GM21825 (cell line): ENCODE measurements at regions not wholly inside any gene's neighbourhood (a gene's known extent, or its start where the extent isn't known, plus 50 kb on each side); places are given as distances from the start of the nearest gene placed in this dataset.

ENCODE experiments used
- ATAC-seq: cut with Tn5 transposase; IDR thresholded peaks from one replicate; pipeline ENCODE4 v1.9.1; 2021; ENCODE audit warnings: mild to moderate bottlenecking, moderate library complexity; ENCODE audit not compliant: unreplicated experiment

DNA sequence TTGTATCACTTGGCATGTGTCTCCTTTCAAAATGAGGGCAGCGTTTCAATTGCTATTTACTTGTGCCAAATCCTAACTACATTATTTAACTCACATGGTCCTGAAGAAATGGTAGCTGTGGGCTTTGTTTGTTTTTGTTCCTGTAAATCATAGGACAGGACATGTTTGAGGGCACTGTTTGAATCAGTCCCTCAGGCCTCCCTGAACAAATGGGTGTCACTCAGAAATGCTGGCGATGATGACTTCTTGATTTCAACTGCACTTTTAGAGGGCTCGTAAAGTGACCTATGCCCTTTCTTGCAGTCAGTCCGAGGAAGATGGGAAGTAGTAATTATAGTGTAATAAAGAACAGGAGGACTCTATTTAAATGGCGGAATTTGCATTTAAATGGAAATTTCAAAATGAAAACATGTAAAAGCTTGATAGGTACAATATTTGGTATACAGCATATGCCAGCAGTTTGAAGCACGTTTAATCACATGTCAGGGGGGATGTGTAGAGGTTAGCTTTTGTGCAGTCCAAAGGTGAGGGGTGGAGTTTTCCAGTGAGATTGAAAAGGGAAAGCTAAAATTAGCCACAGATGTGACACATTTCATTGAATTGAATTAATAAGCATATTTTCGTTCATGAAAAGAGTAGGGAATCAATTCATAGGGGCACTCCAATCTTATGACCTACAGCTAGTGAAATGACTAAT lies 1958.7 kb upstream of the IGFBP7 start:
- no peak for ATAC-seq

DNA sequence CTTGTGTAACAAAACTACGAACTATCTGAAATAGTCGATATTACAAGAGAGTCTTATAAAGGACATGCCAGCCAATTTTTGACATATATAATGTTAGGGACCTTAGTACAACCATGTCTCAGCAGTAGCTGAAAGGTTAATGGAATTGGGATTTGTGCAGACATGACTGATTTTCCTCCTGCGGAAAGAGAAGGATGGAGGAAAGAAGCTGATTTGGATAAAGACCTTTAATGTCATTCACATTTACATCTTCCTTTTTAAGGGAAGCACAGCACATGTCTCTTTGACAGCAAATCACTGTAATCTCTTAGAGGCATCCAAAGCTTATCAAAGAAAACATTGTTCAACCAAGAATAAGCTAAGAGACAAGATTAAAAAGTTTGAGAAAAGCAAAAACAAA lies 1976.2 kb upstream of the IGFBP7 start:
- ATAC-seq = no peak

DNA sequence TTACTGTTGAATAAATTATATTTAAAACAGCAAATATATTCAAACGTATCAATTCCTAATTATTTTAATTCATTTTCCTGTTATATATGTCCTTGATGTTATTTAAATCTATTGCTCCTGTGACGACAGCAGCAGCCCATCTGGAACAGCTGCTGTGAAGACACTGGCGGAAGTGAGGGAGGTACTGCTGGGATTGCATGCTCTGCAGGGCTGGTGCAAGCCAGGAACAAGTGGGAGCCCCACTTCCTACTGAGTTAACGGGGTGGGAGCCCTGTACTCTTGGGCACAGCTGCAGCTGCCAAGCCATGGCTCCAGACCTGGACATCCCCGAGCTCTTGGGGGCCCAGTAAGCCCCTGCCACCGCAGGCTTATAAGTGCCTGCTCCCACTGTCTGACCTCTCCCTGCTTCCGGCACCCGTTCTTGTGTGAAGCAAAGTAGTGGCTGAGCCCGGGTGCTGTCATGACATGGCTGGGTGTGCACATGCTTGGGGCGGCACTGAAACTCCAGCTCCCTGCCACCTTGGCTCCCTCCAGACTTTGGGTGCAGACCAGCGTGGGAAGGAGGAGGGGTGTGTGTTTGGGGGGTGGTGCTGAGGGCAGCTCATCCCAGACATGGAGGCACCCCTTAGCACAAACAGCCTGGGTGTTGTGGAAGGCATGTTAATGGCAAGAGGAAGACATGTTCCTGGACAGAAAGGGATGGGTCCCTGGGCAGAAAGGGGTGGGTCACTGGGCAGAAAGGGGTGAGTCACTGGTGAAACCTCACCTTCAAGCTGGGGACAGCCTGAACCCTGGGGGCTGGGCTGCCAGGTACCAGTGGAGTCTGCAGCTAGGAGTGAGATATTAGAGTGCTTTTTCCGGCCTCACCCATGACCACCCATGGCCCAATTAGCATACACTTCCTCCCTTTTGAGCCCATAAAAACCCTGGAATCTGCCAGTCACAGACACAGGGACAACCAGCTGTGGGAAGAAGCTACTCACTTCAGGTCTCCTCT lies 1981.3 kb upstream of the IGFBP7 start:
- ATAC-seq = no peak

DNA sequence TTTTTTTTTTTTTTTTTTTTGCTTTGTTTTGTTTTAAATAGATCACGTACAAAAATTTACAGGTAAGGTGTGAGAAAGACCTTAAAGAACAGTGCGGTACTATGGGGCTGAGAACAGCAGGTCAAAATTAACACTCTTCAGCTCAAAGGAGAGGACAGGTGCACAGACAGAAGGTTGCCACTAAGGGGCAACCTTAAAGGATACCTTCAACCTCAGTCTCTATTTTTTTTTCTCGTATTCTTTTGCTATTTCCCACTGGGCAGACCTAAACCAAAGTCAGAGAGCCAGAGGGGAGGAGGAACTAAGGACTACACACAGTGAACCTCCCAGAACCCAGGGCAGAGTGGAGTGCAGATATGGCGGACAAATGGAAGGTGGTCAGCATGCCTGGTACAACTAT lies 1984.3 kb upstream of the IGFBP7 start:
- no peak for ATAC-seq

DNA sequence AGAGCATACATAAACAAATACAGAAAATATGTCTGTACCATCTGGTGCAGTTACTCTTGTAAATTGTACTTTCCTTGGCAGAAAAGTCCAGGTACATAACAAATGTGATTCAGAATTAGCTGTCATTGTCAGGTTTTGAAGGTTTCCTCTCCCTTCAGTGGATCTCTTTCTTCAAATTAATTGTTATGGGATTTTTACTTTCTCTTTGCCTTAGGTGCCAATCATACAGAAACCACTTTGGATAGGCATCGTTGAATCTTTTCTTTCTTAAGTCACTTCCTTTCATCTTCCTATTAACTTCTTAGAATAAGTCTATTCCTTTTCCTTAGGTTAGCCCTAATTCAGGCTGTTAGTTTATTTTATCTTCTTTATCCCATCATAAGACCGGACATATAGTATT lies 1992.1 kb upstream of the IGFBP7 start:
- ATAC-seq = no peak

DNA sequence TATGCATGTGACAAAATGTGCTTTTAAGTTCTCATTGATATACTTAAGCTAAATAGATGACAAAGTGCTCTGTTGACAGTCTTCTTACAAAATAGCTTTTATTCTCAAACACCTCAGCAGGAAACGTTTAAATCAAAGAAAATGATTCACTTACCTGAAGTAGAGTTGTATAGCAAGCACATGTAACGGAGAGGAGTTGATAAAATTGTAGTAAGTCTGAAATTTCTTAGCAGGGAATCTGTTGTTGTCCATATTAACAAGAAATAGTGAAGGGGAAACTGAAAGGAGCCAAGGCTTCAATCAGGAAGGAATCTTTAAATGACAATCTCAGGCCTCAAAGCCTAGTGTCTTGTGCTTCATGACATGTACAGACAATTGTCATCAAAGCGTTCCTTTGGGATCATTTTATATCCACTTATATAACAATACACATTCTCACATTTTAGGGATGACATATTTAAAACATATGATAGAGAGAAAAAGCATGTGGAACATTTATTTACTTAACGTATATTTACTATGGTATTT lies 2010.2 kb upstream of the IGFBP7 start:
- no peak for ATAC-seq

DNA sequence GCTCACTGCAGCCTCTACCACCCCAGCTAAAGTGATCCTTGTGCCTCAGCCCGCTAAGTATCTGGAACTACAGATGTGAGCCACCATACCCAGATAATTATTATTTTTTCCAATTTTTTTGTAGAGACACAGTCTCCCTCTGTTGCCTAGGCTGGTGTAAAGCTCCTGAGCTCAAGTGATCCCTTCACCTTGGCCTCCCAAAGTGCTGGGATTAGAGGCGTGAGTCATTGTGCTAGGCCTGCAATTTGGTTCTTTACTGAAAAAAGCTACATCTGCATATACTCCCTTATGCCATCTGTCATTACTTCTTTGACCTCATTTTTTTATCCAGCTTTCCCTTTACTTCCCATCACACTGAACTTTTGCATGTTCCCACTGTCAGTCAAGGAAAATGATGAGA lies 2012.4 kb upstream of the IGFBP7 start:
- ATAC-seq = no peak

DNA sequence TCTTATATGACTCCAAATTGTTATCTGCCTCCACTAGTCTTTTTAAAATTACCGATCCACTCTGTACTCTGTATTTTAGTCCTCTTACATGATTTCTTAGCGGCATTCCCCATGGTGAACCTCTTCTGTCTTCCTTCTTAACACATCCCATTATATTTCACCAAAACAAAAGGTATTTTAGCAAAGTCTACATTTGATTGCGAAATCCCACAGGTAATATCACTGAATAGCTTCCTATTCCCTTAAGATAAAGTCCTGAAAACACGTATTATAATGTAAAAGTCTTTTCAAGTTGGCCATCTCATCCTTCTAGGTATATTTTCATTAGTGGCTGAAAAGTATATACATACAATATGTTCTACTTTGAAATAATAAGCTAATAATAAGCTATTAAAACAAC lies 2016.0 kb upstream of the IGFBP7 start:
- ATAC-seq = no peak

DNA sequence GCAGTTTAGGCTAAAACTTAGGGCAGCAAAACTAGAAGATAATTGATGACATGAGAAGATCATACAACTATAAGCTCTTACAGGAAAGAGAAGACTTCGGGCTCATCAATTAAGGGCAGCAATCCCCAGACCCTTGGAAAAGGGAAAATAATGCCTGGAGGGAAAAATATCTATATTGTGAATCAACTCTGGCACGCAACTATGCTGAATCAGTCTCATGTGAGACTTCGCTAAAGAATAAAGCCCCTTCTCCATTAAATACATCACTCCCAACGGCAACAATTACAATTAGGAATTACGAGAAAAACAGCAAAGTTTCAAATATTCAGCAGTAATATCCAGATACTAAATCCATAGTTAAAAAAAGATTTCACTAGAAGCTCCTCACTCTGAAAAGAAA lies 2016.8 kb upstream of the IGFBP7 start:
- ATAC-seq = no peak

DNA sequence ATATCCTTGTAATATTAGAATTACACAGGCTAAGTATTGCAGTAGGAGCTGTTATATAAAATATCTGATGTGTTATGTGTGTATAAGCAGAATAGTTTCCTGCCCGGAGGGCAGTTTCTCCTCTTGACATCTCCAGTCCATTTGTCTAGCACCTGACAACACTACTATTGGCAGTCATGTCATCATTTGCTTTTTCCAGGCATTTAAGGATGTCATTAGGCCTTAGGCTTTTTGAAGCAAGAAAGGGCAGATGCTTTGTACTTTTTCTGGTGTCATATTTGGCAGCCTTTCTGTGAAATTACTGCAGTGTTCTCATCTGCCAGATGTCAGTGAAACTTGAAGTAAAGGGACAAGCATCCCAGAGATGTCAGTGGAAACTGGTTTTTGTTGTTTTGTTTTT lies 2017.6 kb upstream of the IGFBP7 start:
- no peak for ATAC-seq

DNA sequence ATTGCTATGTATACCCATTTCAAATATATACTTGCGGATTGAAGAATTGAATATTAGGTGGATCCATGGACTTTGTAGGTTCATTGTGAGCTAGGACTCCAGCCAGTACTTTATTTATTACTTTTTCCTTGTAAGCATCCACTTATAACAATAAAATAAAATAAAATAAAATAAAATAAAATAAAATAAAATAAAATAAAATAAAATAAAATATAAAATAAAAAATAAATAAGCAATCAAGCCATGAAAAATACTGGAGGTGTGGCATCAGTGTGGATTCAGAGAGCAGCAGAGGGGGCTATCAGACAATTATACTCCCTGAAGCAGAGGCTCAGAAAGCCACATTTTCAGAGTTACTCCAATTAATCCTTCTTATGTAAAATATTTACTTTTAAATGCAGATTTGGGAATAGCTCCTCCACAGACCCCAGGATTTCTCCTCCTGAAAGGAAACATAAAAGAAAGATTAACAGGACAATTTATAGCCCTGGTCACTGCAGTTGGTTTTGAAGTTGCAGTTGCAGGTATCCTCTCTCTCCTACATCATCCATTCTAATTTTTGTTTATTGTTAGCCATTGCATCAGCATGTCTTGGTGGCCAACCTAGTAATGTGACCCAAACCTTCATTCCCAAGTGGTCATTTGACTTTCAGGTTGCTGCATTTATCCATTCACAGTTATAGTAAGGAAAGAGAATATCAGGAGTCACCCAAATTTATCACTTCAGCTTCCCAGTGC lies 2025.2 kb upstream of the IGFBP7 start:
- ATAC-seq = no peak

DNA sequence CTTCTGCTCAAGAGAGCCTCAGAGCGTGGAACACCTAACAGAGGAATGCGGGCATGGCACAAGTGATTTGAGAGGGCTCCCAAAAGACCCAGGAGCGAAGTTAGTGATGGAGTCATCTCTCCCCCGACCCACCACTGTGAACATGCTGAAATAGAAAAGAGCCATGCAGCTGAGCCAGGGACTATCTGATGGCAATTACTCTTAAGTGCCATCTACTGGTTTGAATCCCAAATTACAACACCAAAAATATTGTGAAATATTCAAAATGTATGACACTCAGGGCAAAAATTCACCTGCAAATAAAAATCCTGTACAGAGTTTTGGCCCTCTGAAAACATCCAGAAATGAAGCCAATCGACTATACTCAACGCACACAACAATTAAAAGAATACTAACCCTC lies 2038.9 kb upstream of the ADGRL3 start:
- no peak for ATAC-seq

DNA sequence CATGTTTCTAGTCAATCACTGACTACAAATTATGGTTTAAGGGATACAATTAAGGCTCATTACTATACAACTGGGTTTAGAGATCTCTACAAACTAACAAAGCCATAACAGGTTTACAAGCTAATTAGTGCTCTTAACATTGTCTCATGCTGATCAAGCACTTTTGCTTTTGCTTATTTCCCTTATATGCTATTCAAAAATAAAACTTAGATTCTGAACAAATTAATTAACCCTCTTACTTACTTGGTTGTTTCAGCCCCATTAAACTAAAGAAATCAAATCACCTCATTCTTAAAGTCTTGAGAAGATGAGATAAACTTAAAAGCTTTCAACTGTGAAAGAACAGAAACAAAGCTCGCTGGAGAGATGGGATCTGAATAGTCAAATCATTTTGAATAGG lies 2024.5 kb upstream of the ADGRL3 start:
- ATAC-seq = no peak

DNA sequence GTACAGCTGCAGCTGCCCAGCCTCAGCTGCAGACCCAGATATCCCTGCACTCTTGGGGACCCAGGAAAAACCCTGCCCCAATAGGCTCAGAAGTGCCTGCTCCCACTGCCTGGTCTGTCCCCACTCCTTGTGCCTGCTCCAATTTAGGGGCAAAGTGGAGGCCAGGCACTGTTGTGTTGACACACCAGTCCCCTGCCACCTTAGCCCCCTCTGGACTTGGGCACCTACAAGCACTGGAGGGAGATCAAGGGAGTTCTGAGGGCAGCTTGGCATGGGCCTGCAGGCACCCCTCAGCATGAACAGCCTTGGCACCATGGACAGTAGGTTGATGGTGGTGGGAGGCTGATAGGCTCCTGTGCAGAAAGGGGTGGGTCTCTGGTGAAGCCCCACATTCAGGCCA lies 2020.8 kb upstream of the ADGRL3 start:
- ATAC-seq = no peak

DNA sequence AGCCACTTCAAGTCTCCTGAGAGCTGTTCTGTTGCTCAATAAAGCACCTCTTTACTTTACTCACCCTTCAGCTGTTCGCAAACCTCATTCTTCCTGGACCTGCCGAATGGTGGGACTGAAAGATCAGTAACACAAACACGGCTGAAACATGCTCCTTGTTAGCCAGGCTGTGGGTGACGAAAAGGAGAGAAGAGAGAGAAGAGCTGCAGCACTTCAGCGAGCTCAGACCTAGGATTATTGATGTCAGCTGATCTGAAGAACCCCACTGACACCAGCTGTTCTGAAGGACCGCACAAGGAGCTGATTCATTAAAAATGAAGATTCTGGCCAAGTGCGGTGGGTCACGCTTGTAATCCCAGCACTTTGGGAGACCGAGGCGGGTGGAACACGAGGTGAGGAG lies 2020.0 kb upstream of the ADGRL3 start:
- no peak for ATAC-seq

DNA sequence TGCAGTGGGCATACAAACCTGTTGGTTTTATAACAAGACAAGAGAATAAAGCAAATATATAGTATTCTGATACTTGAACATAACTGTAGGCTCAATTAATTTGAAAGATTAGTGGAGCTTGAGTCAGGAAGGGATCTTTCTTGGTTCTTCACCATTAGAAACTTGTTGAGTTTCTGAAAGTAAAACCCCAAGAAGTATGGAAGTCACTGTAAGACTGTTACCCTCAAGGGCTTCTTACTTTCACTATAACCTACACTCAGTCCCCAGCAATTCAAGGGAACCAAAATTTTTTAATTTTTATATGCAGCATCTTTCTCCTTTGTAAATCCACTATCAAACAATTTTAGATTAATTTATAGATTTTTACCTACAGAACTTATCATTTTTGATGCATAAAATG lies 2019.2 kb upstream of the ADGRL3 start:
- ATAC-seq = no peak

DNA sequence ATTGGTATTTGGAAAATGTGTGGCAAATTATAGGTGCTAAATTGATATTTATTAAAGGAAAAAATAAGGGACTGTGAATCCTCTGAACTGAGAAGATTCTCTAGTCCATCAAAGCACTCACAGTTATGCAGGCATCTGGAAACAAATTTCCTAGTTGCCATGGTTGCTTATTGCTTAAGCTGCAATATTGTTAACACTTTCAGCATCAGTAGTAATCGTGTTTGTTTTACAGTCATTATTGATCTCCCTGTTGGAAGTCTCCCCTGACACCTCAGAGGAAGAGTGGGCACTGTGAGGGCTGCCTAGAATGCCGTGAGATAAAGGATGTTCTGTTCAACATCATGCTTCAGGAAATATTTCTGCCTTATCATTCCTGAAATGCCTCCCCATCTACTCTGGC lies 2004.3 kb upstream of the ADGRL3 start:
- no peak for ATAC-seq

DNA sequence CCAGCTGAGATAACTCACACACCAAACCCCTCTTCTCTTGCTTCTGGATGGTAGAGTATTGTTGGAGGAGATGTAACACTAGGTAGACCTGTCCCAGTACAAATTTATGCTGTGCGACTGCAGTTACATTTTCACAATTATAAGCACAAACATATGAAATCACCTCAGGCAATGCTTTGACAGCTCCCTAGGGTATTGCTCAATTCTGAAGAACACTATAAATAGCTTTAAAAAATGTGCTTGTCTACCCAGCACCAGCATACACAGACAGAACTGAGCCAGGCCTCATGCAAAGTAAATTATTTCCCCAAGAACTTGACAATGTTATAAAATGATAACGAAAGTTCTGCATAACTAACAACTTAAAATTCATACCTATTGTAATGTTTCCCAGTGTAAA lies 1999.1 kb upstream of the ADGRL3 start:
- no peak for ATAC-seq

DNA sequence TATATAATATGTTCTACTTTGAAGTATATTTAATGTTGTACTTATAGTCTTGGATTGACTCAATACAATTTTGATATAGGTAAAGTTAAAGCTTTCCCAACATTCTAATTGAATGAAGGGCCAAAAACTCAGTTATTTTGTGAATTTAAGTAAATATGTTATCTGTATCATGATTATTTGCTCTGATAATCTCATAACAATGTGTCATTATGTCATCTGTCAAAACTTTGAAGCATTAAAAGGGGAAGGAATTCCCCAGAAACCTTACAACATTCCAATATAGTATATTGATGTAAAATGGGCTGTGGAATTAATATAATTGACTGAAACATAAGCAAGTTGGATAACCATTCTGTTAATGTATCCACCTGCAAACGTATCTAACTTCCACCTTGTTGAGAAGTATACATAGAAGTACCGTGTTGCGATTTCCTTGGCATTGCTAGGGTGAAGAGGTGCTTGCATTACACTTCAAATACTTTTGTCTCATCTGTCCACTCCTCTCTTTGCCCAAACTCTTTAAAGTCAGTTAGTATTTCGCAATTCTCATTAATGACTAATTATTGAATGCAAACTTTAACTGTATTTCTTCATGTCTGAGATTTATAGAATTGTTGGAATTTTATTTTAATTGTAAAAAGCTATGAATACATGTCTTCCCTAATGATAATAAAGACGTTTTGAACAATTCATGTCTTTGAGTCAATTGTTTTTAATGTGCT lies 1982.1 kb upstream of the ADGRL3 start:
- no peak for ATAC-seq

DNA sequence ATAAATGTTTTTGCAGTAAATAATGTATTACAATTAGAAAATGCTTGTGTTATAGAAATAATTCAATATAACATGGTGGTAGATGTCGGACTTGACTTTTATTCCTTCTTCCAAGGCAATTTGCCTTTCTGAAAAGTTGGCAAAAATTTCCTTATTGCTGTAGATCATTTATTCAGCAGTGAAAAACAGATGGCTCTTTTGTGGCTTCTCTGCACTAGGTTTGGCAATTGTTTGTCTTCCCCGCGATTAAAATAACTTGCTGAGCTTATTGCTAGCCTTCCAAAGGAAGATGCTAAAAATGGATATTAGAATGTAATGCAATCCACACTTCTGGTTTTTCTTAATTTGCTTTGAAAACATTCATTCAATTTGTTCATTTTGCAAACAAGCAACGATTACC lies 1977.9 kb upstream of the ADGRL3 start:
- no peak for ATAC-seq
